ENCODE measurements at regions not wholly inside any gene's neighbourhood (a gene's known extent, or its start where the extent isn't known, plus 50 kb on each side); places are given as distances from the start of the nearest gene placed in this dataset.

DNA sequence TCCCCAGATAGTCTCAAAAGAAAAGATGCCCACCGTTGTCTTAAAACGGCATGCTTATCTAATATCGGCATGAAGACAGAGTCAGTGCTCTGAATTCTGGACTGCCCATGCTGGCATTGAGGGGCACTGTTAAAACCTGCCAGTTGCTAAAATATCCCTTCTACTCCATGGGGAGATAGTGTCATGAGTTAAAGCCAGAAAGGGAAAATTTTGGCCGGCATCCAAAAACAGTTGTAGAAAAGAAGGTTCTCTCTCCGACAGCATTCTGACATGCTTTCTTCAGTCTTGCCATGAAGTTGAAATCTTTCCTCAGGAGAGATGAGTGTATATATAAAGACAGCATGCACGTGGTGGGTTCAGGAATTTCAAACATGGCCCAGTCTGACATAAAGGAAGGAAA is 401.3 kb upstream of the PIK3C3 start:
- TF ChIP-seq, protein P1, sequence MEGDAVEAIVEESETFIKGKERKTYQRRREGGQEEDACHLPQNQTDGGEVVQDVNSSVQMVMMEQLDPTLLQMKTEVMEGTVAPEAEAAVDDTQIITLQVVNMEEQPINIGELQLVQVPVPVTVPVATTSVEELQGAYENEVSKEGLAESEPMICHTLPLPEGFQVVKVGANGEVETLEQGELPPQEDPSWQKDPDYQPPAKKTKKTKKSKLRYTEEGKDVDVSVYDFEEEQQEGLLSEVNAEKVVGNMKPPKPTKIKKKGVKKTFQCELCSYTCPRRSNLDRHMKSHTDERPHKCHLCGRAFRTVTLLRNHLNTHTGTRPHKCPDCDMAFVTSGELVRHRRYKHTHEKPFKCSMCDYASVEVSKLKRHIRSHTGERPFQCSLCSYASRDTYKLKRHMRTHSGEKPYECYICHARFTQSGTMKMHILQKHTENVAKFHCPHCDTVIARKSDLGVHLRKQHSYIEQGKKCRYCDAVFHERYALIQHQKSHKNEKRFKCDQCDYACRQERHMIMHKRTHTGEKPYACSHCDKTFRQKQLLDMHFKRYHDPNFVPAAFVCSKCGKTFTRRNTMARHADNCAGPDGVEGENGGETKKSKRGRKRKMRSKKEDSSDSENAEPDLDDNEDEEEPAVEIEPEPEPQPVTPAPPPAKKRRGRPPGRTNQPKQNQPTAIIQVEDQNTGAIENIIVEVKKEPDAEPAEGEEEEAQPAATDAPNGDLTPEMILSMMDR (IDR thresholded peaks at IDR 0.05), result no peak
- no peak for TF ChIP-seq POLR2A (IDR thresholded peaks at IDR 0.05)
